Chondrocyte (in vitro differentiated cells): ENCODE measurements at regions not wholly inside any gene's neighbourhood (a gene's known extent, or its start where the extent isn't known, plus 50 kb on each side); places are given as distances from the start of the nearest gene placed in this dataset.

Source experiments
- DNase-seq: peaks from one replicate; pipeline ENCODE4 v3.0.0; 2021; ENCODE audit warnings: mixed read lengths, low spot score
- H3K27ac Mint-ChIP-seq: one replicate; pipeline ENCODE4 v1.8.0; 2021; ENCODE audit warnings: mild to moderate bottlenecking, moderate library complexity, mixed read lengths; ENCODE audit not compliant: unreplicated experiment
- H3K27me3 Mint-ChIP-seq: 2 replicates; pipeline ENCODE4 v1.8.0; 2021; ENCODE audit warnings: low read depth, mixed read lengths
- H3K36me3 Mint-ChIP-seq: 2 replicates; pipeline ENCODE4 v1.8.0; 2021; ENCODE audit warnings: low read depth, mixed read lengths
- H3K4me1 Mint-ChIP-seq: 2 replicates; pipeline ENCODE4 v1.8.0; 2021; ENCODE audit warnings: low read depth, mild to moderate bottlenecking, mixed read lengths
- H3K4me3 Mint-ChIP-seq: one replicate; pipeline ENCODE4 v1.8.0; 2021; ENCODE audit warnings: mild to moderate bottlenecking, moderate library complexity, mixed read lengths; ENCODE audit not compliant: unreplicated experiment
- H3K9me3 Mint-ChIP-seq: 2 replicates; pipeline ENCODE4 v1.8.0; 2021; ENCODE audit warnings: low read depth, mixed read lengths
- TF ChIP-seq, protein P1 (sequence below): fragments of 200-600 bp; sonication (generic); IDR thresholded peaks from 2 replicates; pipeline ENCODE4 v1.5.0; 2021; ENCODE audit warnings: antibody characterized with exemption, mild to moderate bottlenecking, moderate library complexity

DNA sequence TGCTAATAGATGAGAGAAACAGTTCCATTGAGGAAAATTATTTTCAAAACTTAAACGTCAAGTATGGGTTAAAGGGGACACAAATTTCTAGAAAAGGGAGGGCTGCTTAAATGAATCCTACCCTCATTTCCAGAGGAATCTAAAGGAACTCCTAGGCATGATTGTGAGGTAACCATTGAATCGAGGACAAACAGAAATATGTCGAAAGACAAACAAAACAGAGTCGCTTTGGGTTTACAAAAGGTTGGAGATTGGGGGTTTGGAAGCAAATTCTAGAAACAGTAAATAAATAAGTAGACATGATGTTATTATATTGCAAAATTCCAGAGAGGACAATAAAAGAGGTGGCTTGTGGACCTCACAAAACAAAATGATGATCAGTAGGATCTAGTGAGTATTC is 173.1 kb downstream of the FTCDNL1 start:
- H3K27me3 Mint-ChIP-seq = peaks cover 20% of the 10 kb centered on the region

DNA sequence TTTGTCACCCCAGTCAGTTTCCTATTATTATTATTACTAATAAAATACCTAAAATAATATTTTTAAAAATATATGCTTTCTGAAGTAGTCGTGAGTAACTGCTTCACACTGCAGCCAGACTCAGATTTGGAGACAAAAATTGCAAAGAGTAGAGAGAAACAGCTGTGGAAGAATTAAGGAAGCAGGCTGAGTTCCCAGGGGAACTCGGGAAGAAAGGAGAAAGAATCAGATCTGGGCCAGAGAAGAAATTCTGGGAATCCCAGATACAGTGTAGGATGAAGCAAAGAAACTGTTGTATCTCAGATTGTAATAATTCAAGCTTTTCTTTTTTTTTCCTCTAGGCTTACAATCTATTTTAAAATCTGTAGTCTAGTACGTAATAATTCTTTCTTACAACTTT is 182.3 kb downstream of the FTCDNL1 start:
- Mint-ChIP-seq H3K4me3 (no peak overlapping the region), H3K9me3 (no peaks in the 10 kb centered on the region), H3K27me3 (peaks cover 9% of the 10 kb centered on the region)

More for the DNA sequence above, 173.1 kb downstream of the FTCDNL1 start:
- no peak for DNase-seq
- no peaks in the 10 kb centered on the region for H3K9me3 Mint-ChIP-seq
- no peak overlapping the region for H3K27ac Mint-ChIP-seq
- TF ChIP-seq, protein P1, sequence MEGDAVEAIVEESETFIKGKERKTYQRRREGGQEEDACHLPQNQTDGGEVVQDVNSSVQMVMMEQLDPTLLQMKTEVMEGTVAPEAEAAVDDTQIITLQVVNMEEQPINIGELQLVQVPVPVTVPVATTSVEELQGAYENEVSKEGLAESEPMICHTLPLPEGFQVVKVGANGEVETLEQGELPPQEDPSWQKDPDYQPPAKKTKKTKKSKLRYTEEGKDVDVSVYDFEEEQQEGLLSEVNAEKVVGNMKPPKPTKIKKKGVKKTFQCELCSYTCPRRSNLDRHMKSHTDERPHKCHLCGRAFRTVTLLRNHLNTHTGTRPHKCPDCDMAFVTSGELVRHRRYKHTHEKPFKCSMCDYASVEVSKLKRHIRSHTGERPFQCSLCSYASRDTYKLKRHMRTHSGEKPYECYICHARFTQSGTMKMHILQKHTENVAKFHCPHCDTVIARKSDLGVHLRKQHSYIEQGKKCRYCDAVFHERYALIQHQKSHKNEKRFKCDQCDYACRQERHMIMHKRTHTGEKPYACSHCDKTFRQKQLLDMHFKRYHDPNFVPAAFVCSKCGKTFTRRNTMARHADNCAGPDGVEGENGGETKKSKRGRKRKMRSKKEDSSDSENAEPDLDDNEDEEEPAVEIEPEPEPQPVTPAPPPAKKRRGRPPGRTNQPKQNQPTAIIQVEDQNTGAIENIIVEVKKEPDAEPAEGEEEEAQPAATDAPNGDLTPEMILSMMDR = no peak
- H3K4me1 Mint-ChIP-seq = no peaks in the 10 kb centered on the region
- H3K4me3 Mint-ChIP-seq = no peak overlapping the region
- H3K36me3 Mint-ChIP-seq = no peaks in the 10 kb centered on the region

DNA sequence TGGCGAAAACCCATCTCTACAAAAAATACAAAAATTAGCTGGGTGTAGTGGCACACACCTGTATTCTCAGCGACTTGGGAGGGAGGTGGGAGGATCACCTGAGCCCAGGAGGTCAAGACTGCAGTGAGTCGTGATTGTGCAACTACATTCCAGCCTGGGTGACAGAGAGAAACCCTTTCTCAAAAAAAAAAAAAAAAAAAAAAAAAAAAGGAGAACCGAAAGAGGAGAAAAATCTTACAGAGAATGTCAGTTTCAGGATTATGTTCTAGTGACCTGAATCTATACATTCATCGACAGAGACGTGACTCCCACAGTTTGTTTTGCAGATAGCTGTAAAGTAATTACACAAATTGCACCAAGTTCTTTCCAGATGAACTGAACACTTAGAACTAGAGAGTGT is 187.8 kb downstream of the FTCDNL1 start:
- Mint-ChIP-seq H3K4me3 (no peak overlapping the region), H3K27ac (no peak overlapping the region), H3K4me1 (no peaks in the 10 kb centered on the region), H3K9me3 (no peaks in the 10 kb centered on the region), H3K27me3 (peaks cover 3% of the 10 kb centered on the region), H3K36me3 (no peaks in the 10 kb centered on the region)
- DNase-seq = no peak
- TF ChIP-seq, protein P1 = no peak

More for the DNA sequence above, 182.3 kb downstream of the FTCDNL1 start:
- Mint-ChIP-seq H3K36me3 (no peaks in the 10 kb centered on the region), H3K27ac (no peak overlapping the region), H3K4me1 (no peaks in the 10 kb centered on the region)
- TF ChIP-seq, protein P1 = no peak
- no peak for DNase-seq

DNA sequence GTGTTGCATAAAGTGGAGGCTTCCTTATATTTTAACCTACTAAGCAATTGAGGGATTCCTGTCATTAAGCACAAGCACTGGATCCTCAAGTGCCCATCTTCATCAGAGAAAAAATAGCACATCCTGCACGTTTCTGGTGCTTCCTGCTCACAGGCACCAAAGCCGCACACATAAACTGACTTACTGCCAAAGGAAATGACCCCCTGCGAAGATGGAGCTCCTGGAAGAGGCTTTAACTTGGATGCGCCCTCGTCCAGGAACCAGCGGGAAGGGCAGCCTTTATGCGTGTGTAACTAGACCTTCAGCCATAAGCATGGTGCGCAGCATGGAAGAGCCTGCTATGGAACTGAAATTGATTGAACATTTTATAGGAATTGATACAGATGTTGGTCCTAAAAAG is 188.7 kb downstream of the FTCDNL1 start:
- Mint-ChIP-seq H3K4me3 (no peak overlapping the region), H3K9me3 (peaks cover 6% of the 10 kb centered on the region), H3K27ac (no peak overlapping the region), H3K27me3 (peaks cover 3% of the 10 kb centered on the region), H3K4me1 (no peaks in the 10 kb centered on the region), H3K36me3 (peaks cover under 1% of the 10 kb centered on the region)
- TF ChIP-seq, protein P1 = no peak
- no peak for DNase-seq

DNA sequence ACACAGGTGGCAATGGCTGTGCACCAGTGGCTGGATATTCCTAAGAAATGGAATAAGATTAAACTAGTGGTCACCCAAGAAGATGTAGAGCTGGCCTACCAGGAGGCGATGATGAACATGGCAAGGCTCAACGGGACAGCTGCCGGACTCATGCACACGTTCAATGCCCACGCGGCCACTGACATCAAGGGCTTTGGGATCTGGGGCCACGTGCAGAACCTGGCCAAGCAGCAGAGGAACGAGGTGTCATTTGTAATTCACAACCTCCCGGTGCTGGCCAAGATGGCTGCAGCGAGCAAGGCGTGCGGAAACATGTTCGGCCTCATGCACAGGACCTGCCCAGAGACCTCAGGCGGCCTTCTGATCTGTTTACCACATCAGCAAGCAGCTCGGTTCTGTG is 190.8 kb downstream of the FTCDNL1 start:
- TF ChIP-seq, protein P1 = no peak
- H3K4me1 Mint-ChIP-seq = no peaks in the 10 kb centered on the region
- H3K4me3 Mint-ChIP-seq = no peak overlapping the region
- DNase-seq = no peak
- peaks cover 23% of the 10 kb centered on the region for H3K9me3 Mint-ChIP-seq
- peaks cover 3% of the 10 kb centered on the region for H3K27me3 Mint-ChIP-seq
- no peak overlapping the region for H3K27ac Mint-ChIP-seq
- H3K36me3 Mint-ChIP-seq = peaks cover 3% of the 10 kb centered on the region
